K562 (cell line): ENCODE measurements at regions not wholly inside any gene's neighbourhood (a gene's known extent, or its start where the extent isn't known, plus 50 kb on each side); places are given as distances from the start of the nearest gene placed in this dataset.

ENCODE experiments used
- ATAC-seq: fragments of 200-7000 bp; cut with Tn5 transposase; 3 replicates; pipeline ENCODE4 v1.9.1; 2020; ENCODE audit warnings: moderate library complexity
- BruUV-seq: library from RNA; stranded (reverse); fragments of 400-500 nt; replicated peaks from 2 replicates; lab custom pipeline; 2021; lab: Mats Ljungman, UMichigan
- CTCF ChIA-PET: fragments of 300-600 bp; formaldehyde crosslinking; extraction: SDS; loops from one replicate; lab custom pipeline; 2021; ENCODE audit warnings: low intra/inter-chr PET ratio; lab: Yijun Ruan, JAX
- POLR2A ChIA-PET: fragments of 300-600, 350-650 bp; sonication (Branson Sonifier 250); formaldehyde crosslinking; extraction: SDS; loops from one replicate; lab custom pipeline; 2021; ENCODE audit warnings: antibody characterized with exemption, inconsistent platforms; lab: Yijun Ruan, JAX
- DNase-seq, 4 experiments: peaks; one replicate each; pipeline versions ENCODE4 v3.0.0 to v3.0.0-alpha.2; 2011 to 2018; ENCODE audit warnings: low spot score in 3 of 4, mixed read lengths in 3 of 4; ENCODE audit errors: extremely low read depth in 1 of 4
- FAIRE-seq: peaks from 2 replicates; lab custom pipeline; 2011; peaks lifted over from hg19 to GRCh38; lab: Jason Lieb, UNC
- H2AFZ ChIP-seq: 2 replicates; pipeline ENCODE4 v1.6.0; 2011; ENCODE audit warnings: low read depth, low read length, control low read depth, inconsistent platforms
- H3K27ac ChIP-seq: fragments of 200-600 bp; 3 replicates; pipeline ENCODE4 v1.8.0; 2011; ENCODE audit warnings: low read depth, mild to moderate bottlenecking, control low read depth, inconsistent platforms, low read length, moderate library complexity, mixed read lengths; ENCODE audit errors: extremely low read depth
- H3K27me3 ChIP-seq, 2 experiments: fragments of 300-600 bp in 1 of 2; 2 replicates in 1 of 2; 3 replicates in 1 of 2; pipeline versions ENCODE4 v1.6.0 to v1.8.0; 2011; ENCODE audit warnings: inconsistent platforms in 2 of 2, low read length in 2 of 2, mild to moderate bottlenecking in 1 of 2, mixed read lengths in 1 of 2, moderate library complexity in 1 of 2; ENCODE audit not compliant: control insufficient read depth in 2 of 2, insufficient read depth in 2 of 2
- H3K36me3 ChIP-seq: fragments of 300-600 bp; 3 replicates; pipeline ENCODE4 v1.8.0; 2011; ENCODE audit warnings: mild to moderate bottlenecking, low read length, inconsistent platforms; ENCODE audit not compliant: control insufficient read depth, insufficient read depth
- H3K4me1 ChIP-seq, 2 experiments: fragments of 200-600 bp in 1 of 2; replicated peaks in 1 of 2; 2 replicates in 1 of 2; 3 replicates in 1 of 2; pipeline versions ENCODE4 v1.5.1 to v1.8.0; 2011; ENCODE audit warnings: inconsistent platforms in 2 of 2, low read length in 2 of 2, mild to moderate bottlenecking in 1 of 2, mixed read lengths in 1 of 2, moderate library complexity in 1 of 2; ENCODE audit not compliant: control insufficient read depth in 2 of 2, insufficient read depth in 2 of 2
- H3K4me2 ChIP-seq: 2 replicates; pipeline ENCODE4 v1.6.1; 2011; ENCODE audit warnings: low read length, control low read depth, inconsistent platforms, mixed read lengths; ENCODE audit not compliant: insufficient read depth
- H3K4me3 ChIP-seq: fragments of 200-600 bp; sonication (generic), shearing (Covaris generic); 2 replicates; pipeline ENCODE4 v1.5.1; 2016; ENCODE audit warnings: control low read depth, inconsistent platforms
- H3K79me2 ChIP-seq: fragments of 200-600 bp; 3 replicates; pipeline ENCODE4 v1.8.0; 2011; ENCODE audit warnings: low read length, inconsistent platforms; ENCODE audit not compliant: control insufficient read depth, insufficient read depth
- H3K9ac ChIP-seq, 2 experiments: 2 replicates each; pipeline versions ENCODE4 v1.6.0 to v1.6.1; 2011; ENCODE audit warnings: low read depth in 2 of 2, low read length in 2 of 2, control low read depth in 1 of 2, inconsistent platforms in 1 of 2, mild to moderate bottlenecking in 1 of 2, mixed read lengths in 1 of 2; ENCODE audit not compliant: insufficient read depth in 1 of 2
- H3K9me1 ChIP-seq: one replicate; pipeline ENCODE4 v1.6.0; 2011; ENCODE audit warnings: inconsistent platforms, mild to moderate bottlenecking, low read length, moderate library complexity; ENCODE audit not compliant: control insufficient read depth, insufficient read depth
- H3K9me3 ChIP-seq: replicated peaks from 2 replicates; pipeline ENCODE4 v1.5.1; 2011; ENCODE audit warnings: low read depth, low read length, inconsistent platforms; ENCODE audit not compliant: control insufficient read depth, insufficient read depth
- H4K20me1 ChIP-seq: replicated peaks from 2 replicates; pipeline ENCODE4 v1.6.1; 2011; ENCODE audit warnings: low read length, inconsistent platforms, mixed read lengths; ENCODE audit not compliant: control insufficient read depth, insufficient read depth
- ARID2 ChIP-seq: fragments of 450-650 bp; IDR thresholded peaks from 2 replicates; pipeline ENCODE4 v1.6.1; 2017; ENCODE audit warnings: antibody characterized with exemption, mild to moderate bottlenecking
- ARNT ChIP-seq, 2 experiments: fragments of 450-650 bp; IDR thresholded peaks; 2 replicates each; pipeline ENCODE4 v1.6.1; 2016; ENCODE audit warnings: mild to moderate bottlenecking in 1 of 2
- E2F3 ChIP-seq: fragments of 250-450 bp; sonication (Bioruptor Pico); IDR thresholded peaks from 2 replicates; pipeline ENCODE4 v1.4.0; 2020; ENCODE audit warnings: mild to moderate bottlenecking
- GTF2A2 ChIP-seq: IDR thresholded peaks from 2 replicates; pipeline ENCODE4 v1.6.1; 2016; ENCODE audit warnings: mild to moderate bottlenecking, missing genetic modification characterization, missing compliant biosample characterization
- HDAC8 ChIP-seq: fragments of 450-650 bp; IDR thresholded peaks from 2 replicates; pipeline ENCODE4 v1.6.1; 2016; ENCODE audit warnings: mild to moderate bottlenecking, missing genetic modification characterization, moderate library complexity, missing compliant biosample characterization
- HMGXB4 ChIP-seq: sonication (generic); formaldehyde crosslinking; IDR thresholded peaks from 2 replicates; pipeline ENCODE4 v1.8.1; 2023; ENCODE audit warnings: mild to moderate bottlenecking, missing genetic modification reagents
- ILF3 ChIP-seq: fragments of 450-650 bp; IDR thresholded peaks from 2 replicates; pipeline ENCODE4 v1.6.1; 2018; ENCODE audit warnings: antibody characterized with exemption, mild to moderate bottlenecking, moderate library complexity, borderline replicate concordance
- MNT ChIP-seq, 2 experiments: fragments of 450-650 bp; conservative IDR thresholded peaks; 2 replicates each; pipeline ENCODE4 v1.6.1; 2017; ENCODE audit warnings: mild to moderate bottlenecking in 2 of 2, moderate library complexity in 2 of 2
- SNAPC5 ChIP-seq: fragments of 250-450 bp; sonication (Bioruptor Pico); IDR thresholded peaks from 2 replicates; pipeline ENCODE4 v1.8.0; 2021; ENCODE audit warnings: moderate library complexity, mild to moderate bottlenecking, inconsistent platforms
- SOX6 ChIP-seq: fragments of 450-650 bp; IDR thresholded peaks from 2 replicates; pipeline ENCODE4 v1.6.1; 2014; ENCODE audit warnings: mild to moderate bottlenecking
- ZBTB11 ChIP-seq, 3 experiments: fragments of 200-800 bp in 1 of 3; fragments of 250-450 bp in 1 of 3; fragments of 450-650 bp in 1 of 3; sonication (Bioruptor Pico) in 1 of 3; sonication (Bioruptor generic) in 1 of 3; formaldehyde crosslinking in 1 of 3; IDR thresholded peaks; 2 replicates each; pipeline versions ENCODE4 v1.6.1 to v1.8.0; 2016 to 2022; ENCODE audit warnings: mild to moderate bottlenecking in 2 of 3, missing genetic modification characterization in 2 of 3, missing compliant biosample characterization in 1 of 3, moderate library complexity in 1 of 3
- ZNF561 ChIP-seq: fragments of 450-650 bp; formaldehyde crosslinking; conservative IDR thresholded peaks from 2 replicates; pipeline ENCODE4 v1.4.0; 2020; ENCODE audit warnings: mild to moderate bottlenecking, moderate library complexity
- WGBS: fragments of 100-300 bp; shearing (Covaris generic); methylation state at CpG from one replicate; pipeline ENCODE4 v1.1.6; 2016; ENCODE audit warnings: low coverage, mixed read lengths; ENCODE audit not compliant: insufficient coverage; ENCODE audit errors: missing lambda C conversion rate; 5-methylcytosine and 5-hydroxymethylcytosine counted together
- in situ Hi-C: fragments of 300-500 bp; cut with MboI; formaldehyde crosslinking; loops from 4 replicates; pipeline ENCODE4 v1.15.0; 2018; ENCODE audit warnings: inconsistent platforms, mixed read lengths
- intact Hi-C: fragments of 100-400 bp; cut with micrococcal nuclease; formaldehyde crosslinking; loops from 2 replicates; pipeline ENCODE4 v1.14.2; 2022

- CTCF ChIA-PET = no interaction called here
- no peak for ATAC-seq
- H3K4me1 ChIP-seq = no peaks in the 10 kb centered on the region
Observed at GRCh38 chr14:43249591-43249990, 1257.5 kb downstream of the FSCB start.

More at GRCh38 chr14:43249591-43249990, 1257.5 kb downstream of the FSCB start:
- intact Hi-C loops (no loop called here), in situ Hi-C loops (no loop called here)
- Histone ChIP-seq H3K36me3 (no peaks in the 10 kb centered on the region), H4K20me1 (no peaks in the 10 kb centered on the region), H3K9me1 (no peaks in the 10 kb centered on the region), H3K79me2 (no peaks in the 10 kb centered on the region), H3K9ac (no peak overlapping the region), H3K27ac (no peak overlapping the region), H2AFZ (no peak overlapping the region), H3K9me3 (no peaks in the 10 kb centered on the region), H3K27me3 (no peaks in the 10 kb centered on the region), H3K4me3 (no peak overlapping the region), H3K4me2 (no peak overlapping the region)
- TF ChIP-seq HMGXB4 (CRISPR knock-in tag) = no peak
- TF ChIP-seq MNT (conservative IDR thresholded peaks at IDR 0.05) = no peak
- TF ChIP-seq ILF3 = no peak
- TF ChIP-seq HDAC8 (tag) = no peak
- no peak for TF ChIP-seq SOX6
- no peak for TF ChIP-seq ZNF561
- no peak for TF ChIP-seq ZBTB11 (CRISPR knock-in tag; IDR thresholded peaks at IDR 0.05)
- no peak for TF ChIP-seq ARNT (IDR thresholded peaks at IDR 0.05)
- no peak for TF ChIP-seq SNAPC5 (CRISPR knock-in tag)
- no peak for TF ChIP-seq E2F3 (CRISPR knock-in tag)
- no peak for TF ChIP-seq ARID2
- TF ChIP-seq GTF2A2 (tag) = no peak
- POLR2A ChIA-PET = no interaction called here
- DNase-seq (no peak), FAIRE-seq (no peak)
- BruUV-seq = no TSS peak
- whole genome bisulfite sequencing = 0% methylated on average over 3 of the region's 3 CpGs
